GM13976 (cell line): ENCODE measurements at regions not wholly inside any gene's neighbourhood (a gene's known extent, or its start where the extent isn't known, plus 50 kb on each side); places are given as distances from the start of the nearest gene placed in this dataset.

Experiments
- DNase-seq: peaks from one replicate; pipeline ENCODE4 v3.0.0; 2012; ENCODE audit warnings: low spot score
- CTCF ChIP-seq: IDR thresholded peaks from 2 replicates; pipeline ENCODE4 v1.5.1; 2012; ENCODE audit warnings: borderline replicate concordance, mild to moderate bottlenecking; ENCODE audit not compliant: insufficient read depth; ENCODE audit errors: extremely low read depth, missing control alignments, control extremely low read depth
- in situ Hi-C: fragments of 300-500 bp; cut with MboI; formaldehyde crosslinking; loops from one replicate; pipeline ENCODE4 v1.12.0; 2022; ENCODE audit warnings: low sequenced_read_pairs, mixed read lengths, inconsistent platforms; ENCODE audit not compliant: unreplicated experiment

- in situ Hi-C loops: no loop called here
- no peak for DNase-seq
- TF ChIP-seq CTCF: no peak
These were observed 146.1 kb upstream of the GSE1 start for GRCh38 chr16:85466989-85467388.

- no peak for DNase-seq
- TF ChIP-seq CTCF: no peak
- in situ Hi-C loops: no loop called here
These were observed 143.1 kb upstream of the GSE1 start for GRCh38 chr16:85469929-85470590.

- no peak for TF ChIP-seq CTCF
- in situ Hi-C loops: no loop called here
- DNase-seq: no peak
These were observed 142.2 kb upstream of the GSE1 start for GRCh38 chr16:85470873-85471272.

- no peak for TF ChIP-seq CTCF
- in situ Hi-C loops: no loop called here
- DNase-seq: no peak
These were observed 141.4 kb upstream of the GSE1 start for GRCh38 chr16:85471469-85472431.

- in situ Hi-C loops: no loop called here
- TF ChIP-seq CTCF: no peak
- DNase-seq: no peak
These were observed 140.6 kb upstream of the GSE1 start for GRCh38 chr16:85472514-85472913.

- in situ Hi-C loops: no loop called here
- TF ChIP-seq CTCF: no peak
- DNase-seq: no peak
These were observed 139.8 kb upstream of the GSE1 start for GRCh38 chr16:85473323-85473722.
